ENCODE measurements at regions not wholly inside any gene's neighbourhood (a gene's known extent, or its start where the extent isn't known, plus 50 kb on each side); places are given as distances from the start of the nearest gene placed in this dataset.

GRCh38 chr13:105509981-105510762 lies 1025.3 kb downstream of the EFNB2 start:
- no peak for TF ChIP-seq CTCF (IDR thresholded peaks at IDR 0.05; ENCODE audit: low read depth, low read length)
- TF ChIP-seq EZH2phosphoT487 (IDR thresholded peaks at IDR 0.05; ENCODE audit: low read depth) = no peak

Measured in OCI-LY3 (cell line).